Activated CD4-positive, alpha-beta T cell treated with anti-CD3 and anti-CD28 coated beads, Interleukin-2, amount 50 U/mL, for 1 hour (primary cell): ENCODE measurements at regions not wholly inside any gene's neighbourhood (a gene's known extent, or its start where the extent isn't known, plus 50 kb on each side); places are given as distances from the start of the nearest gene placed in this dataset.

Experiments
- DNase-seq: peaks from one replicate; pipeline ENCODE4 v3.0.0-alpha.2; 2020

GRCh38 chr5:128591598-128592455 is 53.8 kb upstream of the FBN2 start:
- DNase-seq = no peak

GRCh38 chr5:128596071-128596470 is 58.0 kb upstream of the FBN2 start:
- DNase-seq = no peak

GRCh38 chr5:128597156-128597555 is 59.1 kb upstream of the FBN2 start:
- no peak for DNase-seq

- no peak for DNase-seq
These were observed 75.1 kb upstream of the FBN2 start for GRCh38 chr5:128613128-128613527.

GRCh38 chr5:128613766-128614165 is 75.7 kb upstream of the FBN2 start:
- DNase-seq = no peak

- DNase-seq = no peak
These were observed 77.5 kb upstream of the FBN2 start for GRCh38 chr5:128615578-128615977.

- DNase-seq = no peak
These were observed 88.6 kb upstream of the FBN2 start for GRCh38 chr5:128626536-128627090.

GRCh38 chr5:128627939-128628338 is 89.9 kb upstream of the FBN2 start:
- DNase-seq = no peak

GRCh38 chr5:128629157-128629556 is 91.1 kb upstream of the FBN2 start:
- DNase-seq = no peak

GRCh38 chr5:128630121-128630520 is 92.1 kb upstream of the FBN2 start:
- no peak for DNase-seq

- DNase-seq = no peak
These were observed 93.7 kb upstream of the FBN2 start for GRCh38 chr5:128631771-128632170.

GRCh38 chr5:128632264-128632663 is 94.2 kb upstream of the FBN2 start:
- no peak for DNase-seq

- DNase-seq = no peak
These were observed 95.9 kb upstream of the FBN2 start for GRCh38 chr5:128633901-128634300.

GRCh38 chr5:128635379-128635778 is 97.3 kb upstream of the FBN2 start:
- DNase-seq = no peak

- DNase-seq = no peak
These were observed 98.3 kb upstream of the FBN2 start for GRCh38 chr5:128636361-128636760.

GRCh38 chr5:128637031-128637430 is 99.0 kb upstream of the FBN2 start:
- no peak for DNase-seq

- no peak for DNase-seq
These were observed 103.8 kb upstream of the FBN2 start for GRCh38 chr5:128641861-128642260.

- DNase-seq = no peak
These were observed 106.8 kb upstream of the FBN2 start for GRCh38 chr5:128644863-128645262.

- DNase-seq = no peak
These were observed 107.5 kb upstream of the FBN2 start for GRCh38 chr5:128645581-128645980.

GRCh38 chr5:128646176-128646575 is 108.1 kb upstream of the FBN2 start:
- DNase-seq = no peak

GRCh38 chr5:128649192-128649591 is 111.1 kb upstream of the FBN2 start:
- no peak for DNase-seq

GRCh38 chr5:128662997-128663396 is 125.0 kb upstream of the FBN2 start:
- DNase-seq = no peak

- DNase-seq = no peak
These were observed 127.8 kb upstream of the FBN2 start for GRCh38 chr5:128665747-128666355.

- no peak for DNase-seq
These were observed 129.1 kb upstream of the FBN2 start for GRCh38 chr5:128667152-128667551.
